GM12864 (cell line): ENCODE measurements at regions not wholly inside any gene's neighbourhood (a gene's known extent, or its start where the extent isn't known, plus 50 kb on each side); places are given as distances from the start of the nearest gene placed in this dataset.

Experiments used
- DNase-seq: peaks from one replicate; pipeline ENCODE4 v3.0.0-alpha.2; 2011; ENCODE audit warnings: low read depth
- H3K4me3 ChIP-seq: 2 replicates; pipeline ENCODE4 v1.5.1; 2011; ENCODE audit warnings: mild to moderate bottlenecking, low read depth, low read length, control low read depth
- CTCF ChIP-seq: IDR thresholded peaks from 2 replicates; pipeline ENCODE4 v1.5.1; 2011; ENCODE audit warnings: low read depth, mild to moderate bottlenecking, moderate library complexity, low read length, control low read depth, inconsistent platforms; ENCODE audit errors: missing control alignments

GRCh38 chr10:128998101-128998805 is 468.8 kb upstream of the MGMT start:
- no peak for DNase-seq
- no peak for TF ChIP-seq CTCF
- no peak overlapping the region for H3K4me3 ChIP-seq

GRCh38 chr10:129004398-129004797 is 462.6 kb upstream of the MGMT start:
- DNase-seq = no peak
- H3K4me3 ChIP-seq = no peak overlapping the region
- no peak for TF ChIP-seq CTCF

- no peak for DNase-seq
- no peak overlapping the region for H3K4me3 ChIP-seq
- no peak for TF ChIP-seq CTCF
Measured at GRCh38 chr10:129005080-129005479, 462.0 kb upstream of the MGMT start.

- no peak overlapping the region for H3K4me3 ChIP-seq
- no peak for TF ChIP-seq CTCF
- no peak for DNase-seq
Measured at GRCh38 chr10:129005804-129006203, 461.2 kb upstream of the MGMT start.

- H3K4me3 ChIP-seq = no peak overlapping the region
- DNase-seq = no peak
- no peak for TF ChIP-seq CTCF
Measured at GRCh38 chr10:129018511-129018910, 448.5 kb upstream of the MGMT start.

GRCh38 chr10:129020651-129021330 is 446.2 kb upstream of the MGMT start:
- H3K4me3 ChIP-seq = no peak overlapping the region
- TF ChIP-seq CTCF = no peak
- DNase-seq = no peak
